ENCODE measurements at regions not wholly inside any gene's neighbourhood (a gene's known extent, or its start where the extent isn't known, plus 50 kb on each side); places are given as distances from the start of the nearest gene placed in this dataset.
A peak's percentile ranks its signal among the peaks of the same experiment; 100 is the strongest.

DNA sequence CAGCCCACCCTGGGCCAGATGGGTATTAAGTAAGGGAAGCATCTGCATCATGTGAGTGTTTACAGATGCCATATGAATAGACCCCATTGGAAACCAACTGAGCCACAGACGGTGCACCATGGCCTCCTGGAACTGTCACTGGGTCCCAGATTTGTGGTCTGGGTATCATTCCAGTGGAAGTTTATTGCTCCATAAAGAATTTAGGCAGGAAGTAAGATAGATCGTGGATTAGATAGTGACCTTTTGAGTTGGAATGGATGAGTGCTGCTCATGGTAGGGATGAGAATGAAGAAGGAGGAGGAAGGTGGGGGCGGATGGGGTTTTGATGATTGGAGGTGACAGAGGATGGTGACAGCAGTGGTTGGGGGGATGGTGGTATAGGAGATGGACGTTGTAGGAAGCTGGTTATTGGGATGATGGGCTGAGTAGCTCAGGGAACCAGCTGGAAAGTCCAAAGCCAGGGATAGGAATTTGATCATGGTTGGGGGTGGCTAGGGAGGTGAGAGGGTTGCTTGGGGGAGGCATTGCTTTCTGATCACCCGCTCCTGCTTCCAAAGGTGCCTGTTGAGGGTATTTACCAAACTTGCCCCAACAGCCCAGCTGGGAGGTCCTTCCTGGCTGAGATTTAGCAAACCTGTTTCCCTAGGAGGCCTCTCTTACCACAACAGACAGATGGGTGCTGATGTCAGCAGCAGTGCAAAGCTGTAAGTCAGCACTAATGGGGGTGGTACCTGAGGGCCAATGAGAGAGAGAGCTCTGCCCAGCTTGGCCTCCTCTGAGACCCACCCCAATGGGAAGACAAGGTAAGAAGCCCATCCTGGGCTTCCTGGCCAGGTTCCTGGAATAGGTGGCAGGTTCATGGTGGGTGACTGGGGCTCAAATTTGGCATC is 78.0 kb downstream of the VEGFA start:
- FAIRE-seq (no peak), DNase-seq (ENCODE audit: extremely low spot score, insufficient read length, low read depth) (no peak)

DNA sequence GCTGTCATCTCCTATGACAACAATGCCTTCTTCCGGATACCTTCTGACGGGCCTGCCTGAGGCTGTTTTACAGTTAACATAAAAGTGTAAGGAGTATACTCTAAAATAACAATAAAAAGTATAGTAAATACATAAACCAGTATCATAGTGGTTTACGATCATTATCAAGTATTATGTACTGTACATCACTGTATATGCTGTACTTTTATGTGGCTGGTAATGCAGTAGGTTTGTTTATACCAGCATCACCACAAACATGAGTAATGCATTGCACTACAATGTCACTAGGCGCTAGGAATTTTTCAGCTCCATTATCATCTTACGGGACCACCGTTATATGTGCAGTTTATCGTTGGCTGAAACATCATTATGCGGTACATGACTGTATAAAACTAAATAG is 76.5 kb downstream of the VEGFA start:
- FAIRE-seq (no peak), DNase-seq (ENCODE audit: extremely low spot score, insufficient read length, low read depth) (no peak)

GRCh38 chr6:43845646-43846045 is 75.6 kb downstream of the VEGFA start:
- no peak for FAIRE-seq

GRCh38 chr6:43843669-43844171 is 73.7 kb downstream of the VEGFA start:
- no peak for FAIRE-seq
- no peak for DNase-seq (ENCODE audit: extremely low spot score, insufficient read length, low read depth)

More at GRCh38 chr6:43845646-43846045, 75.6 kb downstream of the VEGFA start:
- DNase-seq (ENCODE audit: extremely low spot score, insufficient read length, low read depth): no peak

GRCh38 chr6:43843097-43843645 is 73.2 kb downstream of the VEGFA start:
- no peak for FAIRE-seq
- no peak for DNase-seq (ENCODE audit: extremely low spot score, insufficient read length, low read depth)

- FAIRE-seq: no peak
- no peak for DNase-seq (ENCODE audit: extremely low spot score, insufficient read length, low read depth)
Observed at GRCh38 chr6:43842231-43842794, 72.3 kb downstream of the VEGFA start.

- FAIRE-seq: no peak
- no peak for DNase-seq (ENCODE audit: extremely low spot score, insufficient read length, low read depth)
Observed at GRCh38 chr6:43840490-43841218, 70.6 kb downstream of the VEGFA start.

DNA sequence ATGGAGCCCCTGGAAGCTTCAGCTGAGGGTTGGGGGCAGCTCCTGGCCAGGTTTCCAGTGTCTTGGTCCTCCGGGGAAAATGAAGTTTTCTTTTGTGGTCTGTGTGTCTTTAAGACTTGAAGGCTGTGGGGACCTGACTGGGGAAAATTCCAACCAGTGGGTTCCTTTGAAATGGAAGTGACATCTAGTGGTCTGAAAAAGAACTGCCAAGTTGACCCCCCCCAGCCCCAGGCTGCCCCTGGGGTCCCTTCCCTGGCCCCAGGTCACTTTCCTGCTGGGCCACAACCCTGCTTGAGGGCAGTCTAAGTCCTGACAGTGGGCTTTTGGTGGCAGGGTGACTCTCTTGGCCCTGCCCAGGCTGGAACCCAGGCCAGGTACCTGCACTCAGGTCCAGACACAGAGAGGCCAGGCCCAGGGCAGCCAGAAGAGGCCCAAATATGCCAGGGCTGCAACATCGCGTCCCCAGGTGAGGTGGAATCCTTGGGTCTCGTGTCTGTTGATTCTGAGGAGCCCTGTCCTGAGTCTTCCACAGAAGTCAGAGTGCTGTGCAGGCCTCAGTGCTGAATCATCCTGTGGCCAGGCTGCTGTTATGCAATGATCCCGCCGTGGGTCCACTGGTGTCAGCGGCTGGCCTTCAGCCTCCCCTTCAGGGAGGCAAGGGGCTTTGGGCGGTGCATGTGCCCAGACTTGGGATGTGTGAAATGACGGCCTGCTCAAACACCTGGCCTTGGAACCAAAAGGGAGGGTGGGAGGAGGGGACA is 68.4 kb downstream of the VEGFA start:
- peak; percentile 70 for FAIRE-seq

DNA sequence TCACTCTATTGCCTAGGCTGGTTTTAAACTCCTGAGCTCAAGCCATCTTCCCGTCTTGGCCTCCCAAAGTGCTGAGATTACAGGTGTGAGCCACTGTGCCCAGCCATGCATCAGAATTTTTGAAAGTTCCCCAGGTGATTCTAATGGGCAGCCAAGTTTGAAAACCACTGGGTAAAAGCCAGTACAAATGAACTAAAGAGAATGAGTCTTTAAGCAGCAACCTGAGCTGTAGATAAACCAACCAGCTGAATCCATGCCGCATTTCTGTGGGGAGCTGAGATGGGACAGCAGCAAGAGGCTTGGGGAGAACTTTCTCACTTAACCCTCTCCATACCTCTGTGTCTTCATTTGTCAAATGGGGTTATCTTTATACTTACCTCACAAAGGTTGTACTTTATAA is 67.5 kb downstream of the VEGFA start:
- no peak for DNase-seq (ENCODE audit: extremely low spot score, insufficient read length, low read depth)
- no peak for FAIRE-seq

More for the DNA sequence above, 68.4 kb downstream of the VEGFA start:
- DNase-seq (ENCODE audit: extremely low spot score, insufficient read length, low read depth): no peak

DNA sequence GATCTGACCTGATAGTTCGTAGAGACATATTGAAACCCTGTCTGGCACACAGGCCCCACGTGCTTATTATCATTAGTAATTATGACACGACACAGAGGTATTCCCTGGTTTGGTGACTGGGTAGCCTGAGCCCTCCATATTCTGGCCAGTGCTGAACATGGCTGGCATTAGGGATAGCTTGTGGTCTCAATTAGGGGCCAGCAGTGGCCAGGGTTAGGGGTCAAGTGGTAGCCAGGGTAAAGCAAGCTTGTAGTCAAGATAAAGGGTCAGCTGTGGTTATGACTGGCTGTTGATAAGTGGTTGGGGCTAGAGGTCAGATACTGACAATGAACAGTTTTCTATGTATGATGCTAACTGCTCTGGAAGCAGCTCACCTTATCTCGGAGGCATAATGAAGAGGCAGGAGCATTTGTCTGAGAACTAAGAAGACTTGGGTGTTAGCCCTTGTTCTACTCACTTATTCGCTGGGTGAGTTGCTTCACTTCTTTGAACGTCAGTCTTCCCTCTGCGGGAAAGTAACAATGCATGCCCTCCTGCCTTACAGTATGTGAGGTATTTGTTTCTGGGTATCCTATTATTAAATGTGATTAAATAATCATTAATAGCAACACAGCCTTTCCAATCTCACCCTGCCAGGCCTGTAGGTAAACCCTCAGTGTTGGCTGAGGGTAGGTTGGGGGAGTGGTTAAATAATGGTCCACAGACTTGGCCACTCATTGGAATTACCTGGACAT is 66.7 kb downstream of the VEGFA start:
- FAIRE-seq (no peak), DNase-seq (ENCODE audit: extremely low spot score, insufficient read length, low read depth) (no peak)

Measured in GM18507 (cell line).